ENCODE measurements at regions not wholly inside any gene's neighbourhood (a gene's known extent, or its start where the extent isn't known, plus 50 kb on each side); places are given as distances from the start of the nearest gene placed in this dataset.

- Histone ChIP-seq H3K36me3 (ENCODE audit: control insufficient read depth in 2 of 2, extremely low read depth in 1 of 2, insufficient read depth in 2 of 2, low read length in 2 of 2) (no peaks in the 10 kb centered on the region), H4K20me1 (ENCODE audit: control insufficient read depth, extremely low read depth, insufficient read depth, low read length) (no peaks in the 10 kb centered on the region), H3K4me3 (ENCODE audit: control insufficient read depth in 2 of 3, extremely low read depth in 1 of 3, insufficient read depth in 2 of 3, low read depth in 1 of 3, low read length in 3 of 3) (no peak overlapping the region), H3K4me2 (ENCODE audit: control insufficient read depth, extremely low read depth, insufficient read depth, low read depth, low read length) (no peak overlapping the region), H3K27ac (ENCODE audit: control insufficient read depth, insufficient read depth, low read length) (no peak overlapping the region), H3K79me2 (ENCODE audit: control insufficient read depth, insufficient read depth, low read length) (no peaks in the 10 kb centered on the region), H3K9ac (ENCODE audit: control insufficient read depth, extremely low read depth, insufficient read depth, low read length) (no peak overlapping the region), H3K27me3 (ENCODE audit: control insufficient read depth, extremely low read depth, insufficient read depth, low read length) (no peaks in the 10 kb centered on the region), H3K9me3 (ENCODE audit: control insufficient read depth, low read depth, low read length) (no peaks in the 10 kb centered on the region), H3K4me1 (ENCODE audit: control insufficient read depth, extremely low read depth, insufficient read depth, low read length) (no peaks in the 10 kb centered on the region), H3K9me1 (ENCODE audit: control insufficient read depth, extremely low read depth, insufficient read depth, low read length) (no peaks in the 10 kb centered on the region), H2AFZ (ENCODE audit: control insufficient read depth, low read length) (no peak overlapping the region)
- no peak for TF ChIP-seq EZH2 (IDR thresholded peaks at IDR 0.05; ENCODE audit: low read length)
- no peak for TF ChIP-seq CTCF (optimal IDR thresholded peaks at IDR 0.05 in 1 of 3, IDR thresholded peaks at IDR 0.05 in 1 of 3, conservative IDR thresholded peaks at IDR 0.05 in 1 of 3; ENCODE audit: extremely low read depth in 1 of 3, insufficient read depth in 2 of 3, low read length in 3 of 3)
- dilution Hi-C loops (cut with MboI; ENCODE audit: extremely low pct_ligation_motif_present, low sequenced_read_pairs), result no loop called here
- FAIRE-seq (no peak), DNase-seq (ENCODE audit: low read depth, low spot score) (no peak)
Measured at GRCh38 chr10:88062385-88062784, 199.0 kb downstream of the PTEN start.

- no peak overlapping the region for H3K27ac ChIP-seq (ENCODE audit: control insufficient read depth, insufficient read depth, low read length)
- no peaks in the 10 kb centered on the region for H3K36me3 ChIP-seq (ENCODE audit: control insufficient read depth in 2 of 2, extremely low read depth in 1 of 2, insufficient read depth in 2 of 2, low read length in 2 of 2)
- H3K4me2 ChIP-seq (ENCODE audit: control insufficient read depth, extremely low read depth, insufficient read depth, low read depth, low read length), result no peak overlapping the region
- dilution Hi-C loops (cut with MboI; ENCODE audit: extremely low pct_ligation_motif_present, low sequenced_read_pairs), result no loop called here
- H3K9ac ChIP-seq (ENCODE audit: control insufficient read depth, extremely low read depth, insufficient read depth, low read length), result no peak overlapping the region
- TF ChIP-seq CTCF (optimal IDR thresholded peaks at IDR 0.05 in 1 of 3, IDR thresholded peaks at IDR 0.05 in 1 of 3, conservative IDR thresholded peaks at IDR 0.05 in 1 of 3; ENCODE audit: extremely low read depth in 1 of 3, insufficient read depth in 2 of 3, low read length in 3 of 3), result no peak
- no peak for TF ChIP-seq EZH2 (IDR thresholded peaks at IDR 0.05; ENCODE audit: low read length)
- no peaks in the 10 kb centered on the region for H4K20me1 ChIP-seq (ENCODE audit: control insufficient read depth, extremely low read depth, insufficient read depth, low read length)
- H3K9me3 ChIP-seq (ENCODE audit: control insufficient read depth, low read depth, low read length), result no peaks in the 10 kb centered on the region
- no peaks in the 10 kb centered on the region for H3K9me1 ChIP-seq (ENCODE audit: control insufficient read depth, extremely low read depth, insufficient read depth, low read length)
- no peaks in the 10 kb centered on the region for H3K27me3 ChIP-seq (ENCODE audit: control insufficient read depth, extremely low read depth, insufficient read depth, low read length)
- no peak overlapping the region for H3K4me3 ChIP-seq (ENCODE audit: control insufficient read depth in 2 of 3, extremely low read depth in 1 of 3, insufficient read depth in 2 of 3, low read depth in 1 of 3, low read length in 3 of 3)
- no peak overlapping the region for H2AFZ ChIP-seq (ENCODE audit: control insufficient read depth, low read length)
- no peaks in the 10 kb centered on the region for H3K79me2 ChIP-seq (ENCODE audit: control insufficient read depth, insufficient read depth, low read length)
- no peaks in the 10 kb centered on the region for H3K4me1 ChIP-seq (ENCODE audit: control insufficient read depth, extremely low read depth, insufficient read depth, low read length)
- FAIRE-seq (no peak), DNase-seq (ENCODE audit: low read depth, low spot score) (no peak)
Measured at GRCh38 chr10:88062798-88063472, 199.5 kb downstream of the PTEN start.
